Right lobe of liver (tissue), 4 donors: ENCODE measurements at regions not wholly inside any gene's neighbourhood (a gene's known extent, or its start where the extent isn't known, plus 50 kb on each side); places are given as distances from the start of the nearest gene placed in this dataset.

Experiments used
- CTCF ChIP-seq, 4 donors: fragments of 200-600 bp in 3 of 4; fragments of 450-650 bp in 1 of 4; IDR thresholded peaks; one replicate each; pipeline versions ENCODE4 v1.5.1 to v1.8.0; 2016 to 2022; ENCODE audit warnings: antibody characterized with exemption in 4 of 4, mild to moderate bottlenecking in 2 of 4
- POLR2A ChIP-seq: fragments of 450-650 bp; IDR thresholded peaks from one replicate; pipeline ENCODE4 v1.6.1; 2017; ENCODE audit warnings: antibody characterized with exemption, mild to moderate bottlenecking
- donor health status: DM: no; HTN: no; CAD: no.
- donor health status: DM: no; HTN: no; CAD: no.
- donor health status: DM: no; HTN: yes; CAD: no.

- TF ChIP-seq CTCF (IDR thresholded peaks at IDR 0.05) (no peak), POLR2A (no peak)
Observed at GRCh38 chr1:116821763-116822162, 67.5 kb downstream of the CD2 start.
